Dedifferentiated amniotic fluid mesenchymal stem cell (primary cell): ENCODE measurements at regions not wholly inside any gene's neighbourhood (a gene's known extent, or its start where the extent isn't known, plus 50 kb on each side); places are given as distances from the start of the nearest gene placed in this dataset.

Experiments used
- DNase-seq: peaks from one replicate; pipeline ENCODE4 v3.0.0-alpha.2; 2016; ENCODE audit errors: extremely low spot score

- DNase-seq = no peak
These were observed 940.0 kb downstream of the BRD1 start for GRCh38 chr22:48887394-48888332.

GRCh38 chr22:48886604-48887393, 940.9 kb downstream of the BRD1 start:
- DNase-seq = no peak

GRCh38 chr22:48885919-48886305, 941.8 kb downstream of the BRD1 start:
- no peak for DNase-seq

- DNase-seq = no peak
These were observed 942.3 kb downstream of the BRD1 start for GRCh38 chr22:48885271-48885918.

- DNase-seq = no peak
These were observed 942.9 kb downstream of the BRD1 start for GRCh38 chr22:48884786-48885185.

GRCh38 chr22:48884324-48884723, 943.3 kb downstream of the BRD1 start:
- no peak for DNase-seq

- no peak for DNase-seq
These were observed 944.3 kb downstream of the BRD1 start for GRCh38 chr22:48883211-48883960.

- DNase-seq = no peak
These were observed 945.0 kb downstream of the BRD1 start for GRCh38 chr22:48882636-48883200.

- no peak for DNase-seq
These were observed 946.2 kb downstream of the BRD1 start for GRCh38 chr22:48881326-48881980.

- no peak for DNase-seq
These were observed 946.9 kb downstream of the BRD1 start for GRCh38 chr22:48880749-48881148.

GRCh38 chr22:48876951-48877350, 950.7 kb downstream of the BRD1 start:
- no peak for DNase-seq

- DNase-seq = no peak
These were observed 952.7 kb downstream of the BRD1 start for GRCh38 chr22:48874956-48875355.

- no peak for DNase-seq
These were observed 954.5 kb downstream of the BRD1 start for GRCh38 chr22:48873191-48873520.

GRCh38 chr22:48872271-48873190, 955.1 kb downstream of the BRD1 start:
- DNase-seq = no peak

- DNase-seq = no peak
These were observed 956.4 kb downstream of the BRD1 start for GRCh38 chr22:48871176-48871840.

GRCh38 chr22:48870436-48870835, 957.2 kb downstream of the BRD1 start:
- no peak for DNase-seq

- no peak for DNase-seq
These were observed 957.9 kb downstream of the BRD1 start for GRCh38 chr22:48869788-48870187.

- DNase-seq = no peak
These were observed 958.5 kb downstream of the BRD1 start for GRCh38 chr22:48869161-48869560.

- no peak for DNase-seq
These were observed 959.1 kb downstream of the BRD1 start for GRCh38 chr22:48868554-48868953.
